Medulla oblongata (tissue), 1 donor: ENCODE measurements at regions not wholly inside any gene's neighbourhood (a gene's known extent, or its start where the extent isn't known, plus 50 kb on each side); places are given as distances from the start of the nearest gene placed in this dataset.
"Not testable (repeated sequence)": the region's sequence is repeated elsewhere in the genome, so short reads cannot be mapped to it uniquely, and the experiment has no call there.

Source experiments
- DNase-seq: peaks from one replicate; pipeline ENCODE4 v3.0.0-alpha.2; 2015; ENCODE audit errors: extremely low spot score

GRCh38 chr13:44887515-44887914 lies 101.8 kb downstream of the NUFIP1 start:
- DNase-seq: no peak

DNA sequence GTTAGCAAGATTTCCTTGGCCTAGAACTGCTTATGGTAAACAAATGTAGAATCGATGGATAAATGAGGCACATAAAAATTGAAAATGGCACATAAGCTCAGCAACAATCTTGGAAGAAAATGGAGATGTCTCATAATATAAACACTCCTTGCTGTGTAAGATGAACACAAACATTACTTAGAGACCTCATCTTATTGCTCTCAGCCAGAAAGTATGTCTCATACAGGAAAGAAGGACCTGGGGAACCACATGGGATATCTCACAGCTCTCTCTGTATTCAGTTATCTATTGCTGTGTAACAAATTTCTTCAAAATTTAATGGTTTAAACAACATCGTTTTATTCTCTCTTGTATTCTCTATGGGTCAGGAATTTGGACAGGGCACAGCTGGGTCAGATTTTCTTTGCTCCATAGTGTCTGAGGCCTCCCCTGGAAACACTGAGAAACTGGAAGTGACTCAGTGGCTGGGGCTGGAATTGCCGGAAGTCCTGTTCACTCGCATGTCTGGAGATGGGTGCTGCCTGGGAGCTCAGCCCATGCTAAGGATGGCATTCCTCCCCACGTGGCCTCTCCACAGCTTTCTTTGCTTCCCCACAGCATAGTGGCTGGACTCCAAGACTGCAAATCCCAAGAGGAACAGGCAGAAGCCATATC lies 105.1 kb downstream of the NUFIP1 start:
- DNase-seq: no peak

GRCh38 chr13:44879452-44880058 lies 109.7 kb downstream of the NUFIP1 start:
- DNase-seq: no peak

DNA sequence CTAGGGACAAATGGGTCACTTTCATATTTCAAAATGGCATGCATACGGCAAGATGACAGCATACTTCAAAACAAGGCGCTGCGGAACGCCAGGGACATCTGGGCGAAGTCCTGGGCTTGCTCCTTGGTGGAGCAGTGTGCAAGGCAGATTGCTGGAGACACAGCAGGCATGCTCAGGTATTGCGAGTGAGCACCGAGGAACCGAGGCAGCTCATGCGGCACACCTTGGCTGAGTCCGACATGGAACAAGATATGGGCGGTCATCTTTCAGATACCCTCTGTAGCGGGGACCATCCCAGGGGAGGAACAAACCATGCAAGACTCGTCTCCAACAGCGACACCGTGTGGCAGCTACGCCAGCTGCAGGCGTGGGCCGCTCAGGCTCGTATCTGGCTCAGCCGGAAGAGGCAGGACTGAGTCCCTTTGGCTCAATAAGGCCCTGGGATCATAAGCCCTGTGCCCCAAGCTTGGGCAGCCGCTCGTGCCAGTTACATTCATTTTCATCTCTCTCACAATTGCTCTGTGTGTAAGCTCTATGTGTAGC lies 112.4 kb downstream of the NUFIP1 start:
- no peak for DNase-seq

DNA sequence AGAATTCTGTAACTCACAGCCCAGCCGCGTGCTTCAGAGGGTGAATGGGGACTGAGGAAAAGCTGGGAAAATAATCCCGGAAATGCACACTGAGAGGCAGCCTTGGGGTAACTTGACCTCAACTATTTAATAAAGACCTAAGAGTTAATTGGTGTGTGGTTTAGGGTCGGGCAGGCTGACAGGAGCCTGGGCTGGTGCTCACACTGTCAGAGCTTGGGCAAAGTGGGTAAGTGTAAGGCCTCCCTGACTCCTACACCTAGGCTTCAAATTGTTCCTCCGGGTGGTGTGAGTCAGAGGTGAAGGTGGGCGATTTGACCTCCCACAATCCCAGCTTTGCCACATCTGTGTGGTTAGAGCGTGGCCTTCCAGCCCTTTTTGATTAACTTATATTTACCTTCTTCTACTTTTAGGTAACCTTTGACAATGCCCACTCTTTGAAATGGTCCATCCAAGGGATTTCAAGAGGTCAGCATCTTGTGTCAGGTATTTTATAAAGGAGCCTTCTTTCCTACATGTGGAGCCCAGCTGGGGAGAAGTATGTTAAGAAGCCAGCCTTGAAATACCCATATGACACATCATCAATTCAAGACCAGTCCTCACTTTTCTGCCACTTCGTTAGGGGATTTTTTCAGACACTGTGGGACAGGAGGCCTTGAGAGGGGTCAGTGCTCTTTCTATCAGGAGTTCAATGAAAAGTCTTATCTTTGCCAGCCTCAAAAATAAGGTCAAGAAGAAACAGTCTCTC lies 114.2 kb downstream of the NUFIP1 start:
- no peak for DNase-seq

- no peak for DNase-seq
Measured at GRCh38 chr13:44874176-44874575, 115.1 kb downstream of the NUFIP1 start.

DNA sequence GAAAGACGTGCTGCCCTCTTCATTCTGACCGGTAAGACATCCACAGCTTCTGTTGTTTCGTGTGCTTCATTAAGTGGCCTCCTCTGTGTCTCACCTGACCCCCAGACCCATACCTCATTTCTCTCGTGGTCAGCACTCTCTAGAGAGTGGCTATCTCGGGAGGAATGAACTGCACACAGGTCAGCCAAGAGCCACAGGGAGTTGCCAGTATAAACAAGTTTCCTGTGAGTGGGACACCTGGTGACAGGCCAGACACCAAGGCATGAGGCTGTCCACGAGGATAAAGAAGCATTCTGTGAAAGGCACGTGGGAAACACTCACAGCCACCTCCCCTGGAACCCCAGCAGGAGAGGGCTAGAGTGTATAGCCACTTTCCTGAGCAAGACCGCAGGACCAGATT lies 115.8 kb downstream of the NUFIP1 start:
- no peak for DNase-seq

DNA sequence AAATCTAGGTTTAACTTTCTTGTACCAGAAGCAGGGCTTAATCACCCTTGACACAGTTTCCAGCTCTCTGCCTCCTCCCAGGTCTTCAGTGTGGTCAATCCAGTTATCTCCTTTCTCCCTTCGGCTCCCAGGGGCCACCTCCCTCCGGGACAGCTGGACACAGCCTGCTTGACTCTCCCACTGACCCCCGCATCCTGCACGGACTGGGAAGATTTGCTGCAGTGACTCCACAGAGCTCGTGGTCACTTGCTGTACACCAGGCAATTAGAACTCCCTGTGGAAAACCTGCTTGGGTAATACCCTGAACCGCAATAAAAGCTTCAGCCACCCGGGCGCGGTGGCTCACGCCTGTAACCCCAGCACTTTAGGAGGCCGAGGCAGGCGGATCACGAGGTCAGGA lies 116.5 kb downstream of the NUFIP1 start:
- DNase-seq: no peak

DNA sequence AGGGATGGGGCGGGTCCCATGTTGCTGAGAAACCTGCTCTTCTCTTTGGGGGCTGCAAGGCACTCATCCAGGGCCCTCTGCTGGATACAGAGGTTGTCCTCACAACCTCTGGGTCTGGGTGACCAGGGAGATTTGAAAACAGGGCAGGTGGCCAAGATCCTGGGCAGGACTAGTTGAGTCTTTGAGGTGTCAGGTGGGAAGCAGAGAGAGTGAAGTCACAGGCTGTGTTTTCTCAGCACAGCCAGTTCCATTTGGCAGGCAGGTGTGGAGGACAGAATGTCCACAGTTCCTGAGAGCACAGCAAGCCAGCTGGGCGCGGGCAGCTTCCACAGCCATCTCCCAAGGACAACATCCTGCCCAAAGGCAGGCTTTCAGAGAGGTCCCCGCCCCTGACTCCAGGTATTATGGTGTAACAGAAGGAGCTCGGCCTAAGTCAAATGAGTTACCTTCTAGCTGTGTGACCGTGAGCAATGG lies 118.8 kb downstream of the NUFIP1 start:
- DNase-seq: no peak

DNA sequence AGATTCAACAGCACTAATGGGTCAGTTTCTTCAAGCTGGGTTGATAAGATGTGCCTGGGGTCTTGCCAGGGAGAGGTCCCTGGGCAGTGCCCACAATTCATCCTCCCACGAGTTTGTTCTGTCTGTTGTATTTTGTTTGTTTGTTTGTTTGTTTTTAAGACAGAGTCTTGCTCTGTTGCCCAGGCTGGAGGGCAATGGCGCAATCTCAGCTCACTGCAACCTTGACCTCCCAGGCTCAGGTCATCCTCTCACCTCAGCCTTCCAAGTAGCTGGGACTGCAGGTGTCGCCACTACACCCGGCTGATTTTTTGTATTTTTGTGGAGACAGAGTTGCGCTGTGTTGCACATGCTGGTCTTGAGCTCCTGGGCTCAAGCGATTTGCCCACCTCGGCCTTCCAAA lies 120.1 kb downstream of the NUFIP1 start:
- DNase-seq: no peak

GRCh38 chr13:44868397-44868796 lies 120.9 kb downstream of the NUFIP1 start:
- DNase-seq: no peak

DNA sequence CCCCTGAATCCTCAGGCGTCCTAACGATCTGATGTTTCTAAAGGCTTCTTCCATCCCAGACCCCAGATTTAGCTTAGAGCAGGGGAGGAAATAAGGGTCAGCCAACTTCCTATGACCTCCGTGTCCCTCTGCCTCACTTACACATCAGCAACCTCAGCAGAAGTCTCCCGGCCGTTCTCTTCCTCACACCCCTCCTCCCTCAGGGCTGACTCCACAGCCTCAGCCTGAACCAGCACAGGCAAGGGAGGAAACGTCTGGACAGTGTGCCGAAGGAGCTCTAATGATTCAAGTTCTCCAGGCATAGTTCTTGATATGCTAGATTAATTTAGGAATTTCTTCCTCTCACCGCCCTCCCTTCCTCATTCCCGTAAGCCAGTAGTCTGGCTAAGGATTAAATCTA lies 121.4 kb downstream of the NUFIP1 start:
- DNase-seq: no peak

DNA sequence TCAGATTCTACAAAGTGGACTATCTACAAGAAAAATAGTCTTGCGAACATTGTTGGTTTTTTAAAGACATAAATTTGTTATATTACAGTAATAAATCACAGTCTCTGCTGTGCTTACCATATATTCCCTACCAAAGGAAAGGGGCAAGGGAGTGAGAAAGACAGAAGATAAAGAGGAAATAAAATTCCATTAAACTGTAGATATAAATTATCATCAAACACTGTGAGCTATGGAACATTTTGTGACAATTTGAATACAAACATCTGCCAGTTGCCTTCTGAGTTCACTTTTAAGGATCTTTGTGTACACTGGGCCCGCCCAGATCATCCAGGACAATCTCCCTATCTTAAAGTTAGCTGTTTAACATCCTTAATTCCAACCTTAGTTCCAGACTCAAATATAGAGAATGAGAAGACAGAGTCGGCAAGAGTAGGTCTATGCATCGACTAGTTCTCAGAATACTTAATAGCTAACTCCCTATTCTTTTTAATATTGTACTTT lies 122.8 kb downstream of the NUFIP1 start:
- no peak for DNase-seq

- DNase-seq: no peak
Measured at GRCh38 chr13:44865722-44866410, 123.4 kb downstream of the NUFIP1 start.

DNA sequence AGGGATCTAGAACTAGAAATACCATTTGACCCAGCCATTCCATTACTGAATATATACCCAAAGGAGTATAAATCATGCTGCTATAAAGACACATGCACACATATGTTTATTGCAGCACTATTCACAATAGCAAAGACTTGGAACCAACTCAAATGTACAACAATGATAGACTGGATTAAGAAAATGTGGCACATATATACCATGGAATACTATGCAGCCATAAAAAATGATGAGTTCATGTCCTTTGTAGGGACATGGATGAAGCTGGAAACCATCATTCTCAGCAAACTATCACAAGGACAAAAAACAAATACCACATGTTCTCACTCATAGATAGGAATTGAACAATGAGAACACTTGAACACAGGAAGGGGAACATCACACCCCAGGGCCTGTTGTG lies 125.6 kb downstream of the NUFIP1 start:
- DNase-seq: not testable (repeated sequence)

DNA sequence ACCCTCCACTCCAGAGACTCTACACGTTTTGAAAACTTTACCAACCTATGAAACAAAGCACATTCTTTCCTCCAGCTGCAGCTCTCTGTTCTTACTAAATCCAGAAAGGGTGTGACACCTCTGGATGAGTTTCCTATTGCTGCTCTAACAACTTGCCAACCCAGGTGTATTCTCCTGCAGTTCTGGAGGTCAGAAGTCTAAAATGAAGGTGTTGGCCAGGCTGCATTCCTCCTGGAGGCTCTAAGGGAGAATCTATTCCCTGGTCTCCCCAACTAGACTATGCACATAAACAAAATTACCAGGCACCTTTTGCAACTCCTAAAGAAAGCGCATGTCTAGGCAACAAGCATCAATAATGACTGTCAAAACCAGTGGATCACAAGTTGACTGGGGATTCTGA lies 128.8 kb downstream of the NUFIP1 start:
- no peak for DNase-seq

- no peak for DNase-seq
Measured at GRCh38 chr13:44857736-44858135, 131.5 kb downstream of the NUFIP1 start.

- DNase-seq: no peak
Measured at GRCh38 chr13:44857061-44857460, 132.2 kb downstream of the NUFIP1 start.

- no peak for DNase-seq
Measured at GRCh38 chr13:44855860-44856259, 133.4 kb downstream of the NUFIP1 start.

- peak; percentile 11 for DNase-seq
Measured at GRCh38 chr13:44854313-44855060, 134.8 kb downstream of the NUFIP1 start.

GRCh38 chr13:44853641-44854040 lies 135.6 kb downstream of the NUFIP1 start:
- DNase-seq: no peak
